Endothelial cell of umbilical vein (primary cell): ENCODE measurements at regions not wholly inside any gene's neighbourhood (a gene's known extent, or its start where the extent isn't known, plus 50 kb on each side); places are given as distances from the start of the nearest gene placed in this dataset.

Experiments
- BruUV-seq: library from RNA; stranded (reverse); fragments of 400-500 nt; replicated peaks from 2 replicates; lab custom pipeline; 2021; lab: Mats Ljungman, UMichigan
- CTCF ChIA-PET: fragments of 300-600, 350-600 bp; sonication (Branson Sonifier 250); formaldehyde crosslinking; loops from one replicate; lab custom pipeline; 2021; ENCODE audit warnings: antibody characterized with exemption, inconsistent platforms; lab: Charles Lee
- POLR2A ChIA-PET: fragments of 300-600, 350-600 bp; sonication (Branson Sonifier 250); formaldehyde crosslinking; loops from one replicate; lab custom pipeline; 2021; ENCODE audit warnings: antibody characterized with exemption, inconsistent platforms; lab: Charles Lee
- DNase-seq: peaks from one replicate; pipeline ENCODE4 v3.0.0-alpha.2; 2011; ENCODE audit warnings: low read depth, low spot score
- FAIRE-seq: peaks from 2 replicates; lab custom pipeline; 2011; peaks lifted over from hg19 to GRCh38; lab: Jason Lieb, UNC
- H2AFZ ChIP-seq: 2 replicates; pipeline ENCODE4 v1.6.0; 2012; ENCODE audit warnings: low read depth, low read length, control low read depth, inconsistent platforms
- H3K27ac ChIP-seq: 2 replicates; pipeline ENCODE4 v1.5.1; 2011; ENCODE audit warnings: low read depth, mild to moderate bottlenecking, control low read depth, low read length, moderate library complexity; ENCODE audit not compliant: insufficient read depth
- H3K27me3 ChIP-seq, 2 experiments: 2 replicates each; pipeline versions ENCODE4 v1.6.0 to v1.6.1; 2011; ENCODE audit warnings: low read length in 2 of 2, mixed read lengths in 1 of 2; ENCODE audit not compliant: control insufficient read depth in 2 of 2, insufficient read depth in 2 of 2
- H3K36me3 ChIP-seq, 2 experiments: 2 replicates in 1 of 2; 3 replicates in 1 of 2; pipeline ENCODE4 v1.5.1; 2011; ENCODE audit warnings: low read length in 2 of 2, mild to moderate bottlenecking in 1 of 2, moderate library complexity in 1 of 2; ENCODE audit not compliant: control insufficient read depth in 2 of 2, insufficient read depth in 2 of 2; ENCODE audit errors: extremely low read depth in 1 of 2
- H3K4me1 ChIP-seq: 3 replicates; pipeline ENCODE4 v1.5.1; 2011; ENCODE audit warnings: mild to moderate bottlenecking, low read length; ENCODE audit not compliant: control insufficient read depth, insufficient read depth; ENCODE audit errors: extremely low read depth
- H3K4me2 ChIP-seq: 2 replicates; pipeline ENCODE4 v1.6.1; 2011; ENCODE audit warnings: low read length, control low read depth, mixed read lengths; ENCODE audit not compliant: insufficient read depth
- H3K4me3 ChIP-seq, 3 experiments: fragments of 200-600 bp in 1 of 3; sonication (generic), shearing (Covaris generic) in 1 of 3; replicated peaks in 1 of 3; 2 replicates each; pipeline ENCODE4 v1.5.1; 2011 to 2016; ENCODE audit warnings: control low read depth in 3 of 3, low read length in 3 of 3, mild to moderate bottlenecking in 2 of 3, inconsistent platforms in 1 of 3, low read depth in 1 of 3, moderate library complexity in 1 of 3; ENCODE audit not compliant: insufficient read depth in 1 of 3
- H3K79me2 ChIP-seq: 2 replicates; pipeline ENCODE4 v1.6.0; 2012; ENCODE audit warnings: low read length, inconsistent platforms; ENCODE audit not compliant: control insufficient read depth, insufficient read depth
- H3K9ac ChIP-seq: replicated peaks from 2 replicates; pipeline ENCODE3; 2011; ENCODE audit warnings: low read length, control low read depth; ENCODE audit not compliant: insufficient read depth; ENCODE audit errors: extremely low read depth
- H3K9me1 ChIP-seq: replicated peaks from 3 replicates; pipeline ENCODE4 v1.6.0; 2011; ENCODE audit warnings: mild to moderate bottlenecking, low read length; ENCODE audit not compliant: control insufficient read depth, insufficient read depth; ENCODE audit errors: extremely low read depth
- H3K9me3 ChIP-seq: replicated peaks from 2 replicates; pipeline ENCODE4 v1.5.1; 2012; ENCODE audit warnings: low read length, inconsistent platforms; ENCODE audit not compliant: control insufficient read depth, insufficient read depth
- H4K20me1 ChIP-seq: replicated peaks from 2 replicates; pipeline ENCODE3; 2011; ENCODE audit warnings: mild to moderate bottlenecking, low read length; ENCODE audit not compliant: control insufficient read depth, insufficient read depth; ENCODE audit errors: extremely low read depth
- EZH2 ChIP-seq: IDR thresholded peaks from 2 replicates; pipeline ENCODE4 v1.6.1; 2012; ENCODE audit warnings: borderline replicate concordance, low read depth, mild to moderate bottlenecking, moderate library complexity, low read length, inconsistent platforms; ENCODE audit not compliant: severe bottlenecking
- FOS ChIP-seq: IDR thresholded peaks from 2 replicates; pipeline ENCODE4 v1.6.1; 2011; ENCODE audit warnings: mild to moderate bottlenecking, low read length, moderate library complexity, borderline replicate concordance; ENCODE audit not compliant: insufficient read depth
- GATA2 ChIP-seq: IDR thresholded peaks from 2 replicates; pipeline ENCODE4 v1.7.0; 2011; ENCODE audit warnings: low read depth, mild to moderate bottlenecking, moderate library complexity, mixed read lengths, low read length; ENCODE audit not compliant: insufficient read length, insufficient read depth
- JUN ChIP-seq: IDR thresholded peaks from 2 replicates; pipeline ENCODE4 v1.6.1; 2011; ENCODE audit warnings: borderline replicate concordance, low read depth; ENCODE audit not compliant: insufficient read length, insufficient read depth
- MYC ChIP-seq: IDR thresholded peaks from one replicate; pipeline ENCODE4 v1.6.1; 2011; ENCODE audit warnings: mild to moderate bottlenecking, low read depth, low read length
- POLR2A ChIP-seq: IDR thresholded peaks from 2 replicates; pipeline ENCODE4 v1.6.1; 2012; ENCODE audit warnings: low read depth, mild to moderate bottlenecking, control low read depth, low read length
- POLR2AphosphoS5 ChIP-seq: IDR thresholded peaks from 2 replicates; pipeline ENCODE4 v1.6.1; 2012; ENCODE audit warnings: low read depth, mild to moderate bottlenecking, control low read depth, low read length, moderate library complexity; ENCODE audit not compliant: insufficient read depth
- dilution Hi-C: fragments of 300-500 bp; cut with MboI; formaldehyde crosslinking; loops from one replicate; pipeline ENCODE4 v1.15.0; 2019; ENCODE audit warnings: low sequenced_read_pairs; ENCODE audit not compliant: extremely low pct_ligation_motif_present
- intact Hi-C: fragments of 100-400 bp; cut with micrococcal nuclease; formaldehyde crosslinking; loops from one replicate; pipeline ENCODE4 v1.10.0; 2022
- TF ChIP-seq, protein P1 (sequence below), 2 donors: IDR thresholded peaks; 1 replicate in 1 of 2; 2 replicates in 1 of 2; pipeline ENCODE4 v1.5.1; 2011; ENCODE audit warnings: low read length in 2 of 2, mild to moderate bottlenecking in 2 of 2, moderate library complexity in 2 of 2, control low read depth in 1 of 2, inconsistent platforms in 1 of 2, low read depth in 1 of 2; ENCODE audit not compliant: insufficient read depth in 1 of 2; ENCODE audit errors: extremely low read depth in 1 of 2
- TF ChIP-seq, protein P2 (sequence below): IDR thresholded peaks from 2 replicates; pipeline ENCODE4 v1.6.1; 2011; ENCODE audit not compliant: insufficient read depth, insufficient read length

- ChIA-PET CTCF (interaction anchor here (1.5 kb wide), 1 partner anchor 9 kb away, joined by 5 read pairs; no protein-coding TSS in a partner anchor), POLR2A (interaction anchor here (0.6 kb wide), 1 partner anchor 1600 kb away, joined by 6 read pairs; no protein-coding TSS in a partner anchor)
- BruUV-seq, result no TSS peak
- Histone ChIP-seq H3K79me2 (no peaks in the 10 kb centered on the region), H3K27ac (no peak overlapping the region), H3K36me3 (no peaks in the 10 kb centered on the region), H3K27me3 (peaks cover 9 to 10% of the 10 kb centered on the region in 2 experiments), H3K9ac (no peak overlapping the region), H3K9me3 (no peaks in the 10 kb centered on the region), H3K4me1 (peaks cover 6% of the 10 kb centered on the region), H3K4me3 (no peak overlapping the region), H2AFZ (no peak overlapping the region), H3K9me1 (no peaks in the 10 kb centered on the region), H3K4me2 (no peak overlapping the region), H4K20me1 (no peaks in the 10 kb centered on the region)
- DNase-seq (no peak), FAIRE-seq (no peak)
- intact Hi-C loops, result no loop called here
- dilution Hi-C loops, result no loop called here
- TF ChIP-seq EZH2 (no peak), POLR2AphosphoS5 (no peak), JUN (no peak), POLR2A (no peak), GATA2 (no peak), FOS (no peak), MYC (no peak)
- TF ChIP-seq, protein P1, sequence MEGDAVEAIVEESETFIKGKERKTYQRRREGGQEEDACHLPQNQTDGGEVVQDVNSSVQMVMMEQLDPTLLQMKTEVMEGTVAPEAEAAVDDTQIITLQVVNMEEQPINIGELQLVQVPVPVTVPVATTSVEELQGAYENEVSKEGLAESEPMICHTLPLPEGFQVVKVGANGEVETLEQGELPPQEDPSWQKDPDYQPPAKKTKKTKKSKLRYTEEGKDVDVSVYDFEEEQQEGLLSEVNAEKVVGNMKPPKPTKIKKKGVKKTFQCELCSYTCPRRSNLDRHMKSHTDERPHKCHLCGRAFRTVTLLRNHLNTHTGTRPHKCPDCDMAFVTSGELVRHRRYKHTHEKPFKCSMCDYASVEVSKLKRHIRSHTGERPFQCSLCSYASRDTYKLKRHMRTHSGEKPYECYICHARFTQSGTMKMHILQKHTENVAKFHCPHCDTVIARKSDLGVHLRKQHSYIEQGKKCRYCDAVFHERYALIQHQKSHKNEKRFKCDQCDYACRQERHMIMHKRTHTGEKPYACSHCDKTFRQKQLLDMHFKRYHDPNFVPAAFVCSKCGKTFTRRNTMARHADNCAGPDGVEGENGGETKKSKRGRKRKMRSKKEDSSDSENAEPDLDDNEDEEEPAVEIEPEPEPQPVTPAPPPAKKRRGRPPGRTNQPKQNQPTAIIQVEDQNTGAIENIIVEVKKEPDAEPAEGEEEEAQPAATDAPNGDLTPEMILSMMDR (IDR thresholded peaks at IDR 0.05; ENCODE audit: extremely low read depth in 1 of 2, insufficient read depth in 1 of 2, low read depth in 1 of 2, low read length in 2 of 2), result no peak
- TF ChIP-seq, protein P2, sequence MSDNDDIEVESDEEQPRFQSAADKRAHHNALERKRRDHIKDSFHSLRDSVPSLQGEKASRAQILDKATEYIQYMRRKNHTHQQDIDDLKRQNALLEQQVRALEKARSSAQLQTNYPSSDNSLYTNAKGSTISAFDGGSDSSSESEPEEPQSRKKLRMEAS, result no peak
These were observed 384.4 kb downstream of the MIAT start for GRCh38 chr22:27041745-27042310.
